ENCODE measurements at regions not wholly inside any gene's neighbourhood (a gene's known extent, or its start where the extent isn't known, plus 50 kb on each side); places are given as distances from the start of the nearest gene placed in this dataset.

- Mint-ChIP-seq H3K9me3 (no peaks in the 10 kb centered on the region), H3K4me1 (peaks cover 4% of the 10 kb centered on the region), H3K27ac (ENCODE audit: unreplicated experiment) (no peak overlapping the region), H3K36me3 (ENCODE audit: low read depth) (no peaks in the 10 kb centered on the region), H3K4me3 (no peak overlapping the region), H3K27me3 (ENCODE audit: low read depth) (peaks cover 8% of the 10 kb centered on the region)
- no peak for TF ChIP-seq CTCF (conservative IDR thresholded peaks at IDR 0.05)
- no peak for DNase-seq (ENCODE audit: low read depth, low spot score)
These were observed 568.4 kb downstream of the TCERG1L start for GRCh38 chr10:130742941-130743675.

DNA sequence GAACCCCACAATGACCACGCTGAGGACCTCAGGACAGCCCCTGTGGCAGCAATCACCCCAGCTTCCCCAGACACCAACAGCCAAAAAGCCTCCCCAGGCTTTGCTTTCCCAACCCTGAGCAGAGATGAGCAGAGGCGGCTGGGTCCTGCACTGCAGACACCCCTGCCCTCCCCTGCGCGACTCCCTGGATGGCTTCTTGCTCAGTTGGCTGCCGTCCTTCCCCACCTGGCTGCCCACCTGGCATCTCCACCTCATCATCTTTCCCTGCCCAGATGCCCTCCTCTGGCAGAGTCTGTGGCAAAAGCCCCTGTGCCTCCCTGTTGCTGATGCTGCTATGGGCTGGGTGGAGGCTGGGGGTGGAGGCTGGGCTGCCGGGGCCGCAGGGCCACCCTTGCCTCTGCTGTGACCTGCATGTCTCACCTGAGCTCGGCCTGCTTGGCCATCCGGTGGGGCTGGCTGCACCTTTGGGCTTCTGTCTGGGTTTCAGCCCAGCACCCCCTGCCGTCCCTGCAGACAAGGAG, 567.7 kb downstream of the TCERG1L start:
- peaks cover 4% of the 10 kb centered on the region for H3K4me1 Mint-ChIP-seq
- H3K4me3 Mint-ChIP-seq = no peak overlapping the region
- no peak for TF ChIP-seq CTCF (conservative IDR thresholded peaks at IDR 0.05)
- H3K9me3 Mint-ChIP-seq = no peaks in the 10 kb centered on the region
- no peaks in the 10 kb centered on the region for H3K36me3 Mint-ChIP-seq (ENCODE audit: low read depth)
- peaks cover 6% of the 10 kb centered on the region for H3K27me3 Mint-ChIP-seq (ENCODE audit: low read depth)
- no peak for DNase-seq (ENCODE audit: low read depth, low spot score)
- no peak overlapping the region for H3K27ac Mint-ChIP-seq (ENCODE audit: unreplicated experiment)

DNA sequence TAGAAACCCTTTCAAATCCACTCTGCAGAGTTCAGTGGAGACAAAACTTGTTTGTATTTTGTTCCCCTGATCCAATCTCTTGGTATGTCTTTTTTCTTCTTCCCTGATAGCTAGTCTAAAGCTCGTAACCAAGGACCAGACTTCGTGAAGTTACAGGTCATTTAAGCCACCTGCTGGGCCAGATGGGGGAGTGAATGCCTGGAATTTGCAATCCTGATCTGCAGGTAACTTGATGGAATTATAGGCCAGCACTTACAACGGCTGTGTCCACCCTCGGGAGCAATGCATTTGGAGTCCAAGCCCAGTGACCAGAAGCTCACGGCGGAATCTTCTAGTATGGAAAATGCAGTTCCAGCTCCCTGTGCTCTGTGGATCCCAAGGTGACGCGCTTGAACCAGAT, 566.9 kb downstream of the TCERG1L start:
- Mint-ChIP-seq H3K4me1 (peaks cover 4% of the 10 kb centered on the region), H3K27ac (ENCODE audit: unreplicated experiment) (no peak overlapping the region), H3K27me3 (ENCODE audit: low read depth) (peaks cover 6% of the 10 kb centered on the region), H3K36me3 (ENCODE audit: low read depth) (no peaks in the 10 kb centered on the region), H3K9me3 (no peaks in the 10 kb centered on the region), H3K4me3 (no peak overlapping the region)
- DNase-seq (ENCODE audit: low read depth, low spot score) = no peak
- no peak for TF ChIP-seq CTCF (conservative IDR thresholded peaks at IDR 0.05)

GRCh38 chr10:130745251-130745650, 566.3 kb downstream of the TCERG1L start:
- no peaks in the 10 kb centered on the region for H3K9me3 Mint-ChIP-seq
- no peak overlapping the region for H3K27ac Mint-ChIP-seq (ENCODE audit: unreplicated experiment)
- DNase-seq (ENCODE audit: low read depth, low spot score) = no peak
- no peaks in the 10 kb centered on the region for H3K36me3 Mint-ChIP-seq (ENCODE audit: low read depth)
- H3K27me3 Mint-ChIP-seq (ENCODE audit: low read depth) = peaks cover 11% of the 10 kb centered on the region
- peaks cover 4% of the 10 kb centered on the region for H3K4me1 Mint-ChIP-seq
- TF ChIP-seq CTCF (conservative IDR thresholded peaks at IDR 0.05) = no peak
- no peak overlapping the region for H3K4me3 Mint-ChIP-seq

DNA sequence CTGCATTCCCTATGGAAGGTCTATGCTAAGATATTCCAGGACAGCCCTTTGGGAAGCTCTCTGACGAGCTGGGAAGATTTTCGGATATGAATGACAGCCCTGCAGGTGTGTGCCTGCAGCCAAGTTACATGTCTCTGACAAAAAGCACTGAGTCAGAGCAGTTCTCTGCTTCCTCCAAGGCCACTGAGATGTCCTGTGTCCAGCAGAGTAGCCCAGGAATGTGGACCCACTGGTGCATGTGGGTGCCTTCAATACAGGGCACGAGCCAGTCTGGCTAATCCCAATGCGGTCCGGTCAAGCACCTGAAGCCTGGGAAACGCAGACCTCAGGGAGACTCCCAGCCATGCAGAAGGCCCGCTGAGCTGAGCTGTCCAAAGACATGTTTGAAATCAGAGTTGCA, 565.7 kb downstream of the TCERG1L start:
- TF ChIP-seq CTCF (conservative IDR thresholded peaks at IDR 0.05) = no peak
- H3K4me3 Mint-ChIP-seq = no peak overlapping the region
- H3K27ac Mint-ChIP-seq (ENCODE audit: unreplicated experiment) = no peak overlapping the region
- H3K4me1 Mint-ChIP-seq = peaks cover 4% of the 10 kb centered on the region
- H3K9me3 Mint-ChIP-seq = no peaks in the 10 kb centered on the region
- H3K36me3 Mint-ChIP-seq (ENCODE audit: low read depth) = no peaks in the 10 kb centered on the region
- no peak for DNase-seq (ENCODE audit: low read depth, low spot score)
- H3K27me3 Mint-ChIP-seq (ENCODE audit: low read depth) = peaks cover 11% of the 10 kb centered on the region

Measured in neural crest cell (in vitro differentiated cells).